GM08714 (cell line): ENCODE measurements at regions not wholly inside any gene's neighbourhood (a gene's known extent, or its start where the extent isn't known, plus 50 kb on each side); places are given as distances from the start of the nearest gene placed in this dataset.
"Not testable (repeated sequence)": the region's sequence is repeated elsewhere in the genome, so short reads cannot be mapped to it uniquely, and the experiment has no call there.

Source experiments
- H3K4me3 ChIP-seq: fragments of 200-500 bp; sonication (Bioruptor generic); 2 replicates; pipeline ENCODE4 v1.5.1; 2014; ENCODE audit warnings: mild to moderate bottlenecking, low read length, inconsistent platforms
- ZNF274 ChIP-seq: IDR thresholded peaks from 2 replicates; pipeline ENCODE4 v1.6.1; 2012; ENCODE audit warnings: mild to moderate bottlenecking, low read depth, low read length

DNA sequence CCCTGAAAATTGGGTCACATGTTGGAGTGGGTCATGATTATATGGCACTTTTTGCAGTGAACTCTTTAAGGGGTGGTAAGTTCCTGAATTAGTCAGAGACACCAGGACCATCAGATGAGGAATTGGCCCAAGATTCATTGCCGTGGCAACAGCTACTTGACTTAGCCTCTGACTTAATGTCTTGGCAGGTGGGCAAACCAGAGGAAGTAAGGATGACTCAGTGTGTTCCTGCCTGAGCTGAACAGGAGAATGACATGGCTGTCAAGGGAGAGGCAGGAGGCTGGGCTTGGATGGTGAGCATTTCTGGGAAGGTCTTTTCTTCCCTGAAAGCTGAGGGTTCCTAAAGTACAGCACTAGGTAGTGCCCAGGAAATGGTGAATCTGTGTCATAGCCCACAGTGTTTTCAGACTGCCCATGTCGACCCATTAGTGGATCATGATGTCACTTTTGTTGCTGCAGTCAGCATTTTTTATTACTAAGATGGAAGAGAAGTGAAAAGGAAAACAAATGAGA lies 170.1 kb upstream of the PWP1 start:
- TF ChIP-seq ZNF274, result no peak

DNA sequence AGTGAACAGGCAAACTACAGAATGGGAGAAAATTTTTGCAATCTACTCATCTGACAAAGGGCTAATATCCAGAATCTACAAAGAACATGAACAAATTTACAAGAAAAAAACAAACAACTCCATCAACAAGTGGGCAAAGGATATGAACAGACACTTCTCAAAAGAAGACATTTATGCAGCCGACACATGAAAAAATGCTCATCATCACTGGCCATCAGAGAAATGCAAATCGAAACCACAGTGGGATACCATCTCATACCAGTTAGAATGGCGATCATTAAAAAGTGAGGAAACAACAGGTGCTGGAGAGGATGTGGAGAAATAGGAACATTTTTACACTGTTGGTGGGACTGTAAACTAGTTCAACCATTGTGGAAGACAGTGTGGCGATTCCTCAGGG lies 167.8 kb upstream of the PWP1 start:
- H3K4me3 ChIP-seq, result not testable (repeated sequence)

More for the DNA sequence above, 170.1 kb upstream of the PWP1 start:
- no peak overlapping the region for H3K4me3 ChIP-seq

DNA sequence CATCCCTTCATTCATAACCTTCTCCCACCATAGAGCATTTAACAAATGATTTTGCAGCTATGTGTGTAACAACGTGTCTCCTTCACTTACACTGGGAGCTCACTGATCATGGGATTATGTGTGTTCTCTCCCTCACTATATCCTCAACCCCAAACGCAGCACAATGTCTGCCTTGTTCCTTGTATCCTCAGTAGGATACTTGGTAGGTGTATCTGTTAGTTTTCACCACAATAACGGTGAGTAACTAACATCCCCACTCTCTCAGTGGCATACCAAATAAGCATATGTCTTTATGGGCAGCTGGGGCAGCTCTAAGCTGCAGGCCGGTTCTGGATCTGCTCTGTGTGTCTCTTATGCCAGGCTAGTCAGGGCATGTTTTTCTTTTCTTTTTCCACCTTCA lies 166.7 kb upstream of the PWP1 start:
- TF ChIP-seq ZNF274, result no peak

DNA sequence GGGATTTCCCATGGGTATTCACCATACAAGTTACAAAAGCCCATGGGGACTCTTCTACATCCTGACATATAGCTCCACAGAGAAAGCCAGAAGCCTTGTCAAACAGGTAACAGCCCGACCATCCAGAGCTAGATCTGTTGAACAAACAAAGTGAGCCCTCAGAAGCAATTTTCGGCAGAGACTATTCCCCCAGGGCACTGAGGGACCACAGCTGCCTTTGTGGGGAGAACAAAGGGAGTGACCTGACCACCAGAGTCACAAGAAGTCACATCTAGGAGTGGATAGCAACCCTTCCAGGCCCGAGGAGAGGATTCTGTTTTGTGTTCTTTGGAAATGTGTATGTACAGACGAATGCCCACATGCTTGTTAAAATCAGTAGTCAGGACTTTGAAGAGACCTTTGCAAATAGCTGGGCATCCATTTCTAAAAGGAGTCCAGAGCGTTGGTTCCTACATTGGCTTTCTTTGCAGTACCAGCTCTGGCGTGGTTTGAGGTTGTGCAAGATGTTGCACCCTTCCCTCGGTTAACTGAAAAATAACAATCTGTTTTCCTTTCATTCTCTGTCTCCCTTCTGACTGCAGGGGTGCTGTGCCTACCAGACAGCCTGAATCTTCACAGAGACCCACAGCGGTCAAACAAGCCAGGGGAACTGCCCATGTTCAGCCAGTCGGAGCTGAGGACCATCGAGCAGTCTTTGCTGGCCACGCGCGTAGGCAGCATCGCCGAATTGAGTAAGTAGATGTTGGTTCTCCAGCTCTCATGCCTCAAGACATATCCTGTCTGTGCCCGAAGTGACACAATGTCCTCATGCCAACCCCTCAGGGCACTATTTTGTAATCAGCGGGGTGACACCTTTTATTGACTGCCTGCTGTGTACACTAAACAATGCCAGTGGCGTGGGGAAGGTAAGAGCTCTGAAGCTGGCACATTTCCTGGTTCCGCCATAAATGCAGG lies 165.4 kb upstream of the PWP1 start:
- no peak for TF ChIP-seq ZNF274
- no peak overlapping the region for H3K4me3 ChIP-seq

More for the DNA sequence above, 166.7 kb upstream of the PWP1 start:
- no peak overlapping the region for H3K4me3 ChIP-seq

DNA sequence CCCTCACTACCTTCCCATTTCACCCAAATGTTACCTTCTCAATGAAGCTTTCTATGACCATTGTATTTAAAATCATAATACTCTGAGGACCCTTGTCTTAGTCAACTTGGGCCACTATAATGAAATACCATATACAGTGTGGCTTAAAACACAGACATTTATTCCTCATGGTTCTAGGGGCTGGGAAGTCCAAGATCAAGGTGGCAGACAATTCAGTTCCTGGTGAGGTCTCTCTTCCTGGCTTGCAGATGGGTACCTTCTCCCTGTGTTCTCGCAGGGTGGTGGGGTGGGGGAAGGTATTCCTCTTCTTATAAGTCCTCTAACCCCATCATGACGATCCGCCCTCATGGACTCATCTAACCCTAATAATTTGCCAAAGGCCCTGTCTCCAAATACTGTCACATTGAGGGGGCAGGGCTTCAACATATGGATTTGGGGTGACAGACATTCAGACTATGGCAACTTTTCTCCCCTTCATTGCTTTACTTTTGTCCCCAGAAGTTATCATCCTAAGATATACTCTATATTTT lies 163.7 kb upstream of the PWP1 start:
- TF ChIP-seq ZNF274, result no peak
- no peak overlapping the region for H3K4me3 ChIP-seq

DNA sequence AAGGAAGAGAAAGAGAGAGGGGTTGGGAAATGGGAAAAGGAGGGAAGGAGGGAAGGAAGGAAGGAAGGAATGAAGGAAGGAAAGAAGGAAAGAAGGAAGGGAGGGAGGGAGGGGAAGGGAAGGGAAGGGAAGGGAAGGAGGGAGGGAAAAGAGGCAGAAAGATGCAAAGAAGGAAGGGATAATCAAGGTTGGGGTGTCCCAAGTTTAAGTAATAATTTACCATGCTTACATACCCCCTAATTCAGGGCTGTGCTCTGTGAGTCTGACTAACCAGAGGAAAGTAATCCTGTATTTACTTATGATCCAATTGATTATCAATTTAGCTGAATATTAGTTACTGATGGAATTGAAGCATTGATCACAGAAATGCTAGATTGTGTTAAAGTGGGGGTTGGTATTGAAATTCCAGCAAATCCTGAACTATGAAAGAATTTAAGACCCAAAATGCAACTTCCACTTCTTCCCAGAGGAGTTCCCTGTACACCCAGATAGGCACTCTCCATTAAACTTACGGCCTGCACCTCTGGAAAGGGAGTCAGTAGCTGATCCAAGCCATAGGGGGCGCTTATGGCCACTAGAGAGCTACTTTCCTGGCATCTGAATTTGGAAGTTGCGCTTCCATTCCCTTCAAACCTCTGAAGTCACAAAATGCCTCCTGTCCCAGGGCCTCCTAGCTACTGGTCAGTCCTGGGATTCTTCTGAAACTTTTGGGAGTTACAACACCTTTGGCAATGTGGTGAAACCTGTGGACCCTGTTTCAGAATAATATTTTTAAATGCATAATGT lies 162.7 kb upstream of the PWP1 start:
- no peak overlapping the region for H3K4me3 ChIP-seq
- no peak for TF ChIP-seq ZNF274

DNA sequence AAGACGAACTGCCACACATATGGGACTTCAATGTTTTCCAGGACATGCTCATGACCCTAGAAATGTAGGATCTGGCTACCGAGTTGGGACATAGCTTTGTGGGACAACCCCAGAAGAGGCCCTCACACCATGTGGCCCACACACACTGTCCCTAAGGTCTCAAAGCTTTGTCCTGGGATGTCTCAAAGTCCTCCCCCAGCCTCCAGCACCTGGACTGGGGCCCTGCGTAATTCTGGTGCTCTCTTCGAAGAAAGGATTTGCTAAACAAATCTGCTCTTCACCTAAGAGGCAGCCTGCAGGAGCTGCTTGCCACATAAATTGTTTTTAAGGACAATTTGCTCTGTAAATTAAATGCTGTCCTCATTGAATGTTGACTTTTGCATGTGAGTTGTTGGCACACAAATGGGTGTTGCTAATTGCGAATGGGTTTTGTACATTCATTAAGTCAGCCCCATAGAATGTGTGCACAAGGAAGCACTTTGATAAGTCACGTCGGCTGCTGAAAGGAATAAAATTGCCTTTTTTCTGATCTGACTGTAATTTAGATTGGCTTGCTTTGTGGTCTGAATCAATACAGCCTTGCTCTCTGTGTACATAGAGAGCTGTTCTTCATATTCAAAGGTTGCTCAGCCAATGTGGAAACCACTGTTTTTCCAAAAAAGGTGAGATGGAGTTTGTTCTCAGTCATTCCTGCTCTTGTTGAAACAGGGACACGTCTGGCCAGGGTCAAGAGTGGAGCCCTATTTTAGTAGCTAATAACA lies 161.6 kb upstream of the PWP1 start:
- no peak overlapping the region for H3K4me3 ChIP-seq
- no peak for TF ChIP-seq ZNF274

DNA sequence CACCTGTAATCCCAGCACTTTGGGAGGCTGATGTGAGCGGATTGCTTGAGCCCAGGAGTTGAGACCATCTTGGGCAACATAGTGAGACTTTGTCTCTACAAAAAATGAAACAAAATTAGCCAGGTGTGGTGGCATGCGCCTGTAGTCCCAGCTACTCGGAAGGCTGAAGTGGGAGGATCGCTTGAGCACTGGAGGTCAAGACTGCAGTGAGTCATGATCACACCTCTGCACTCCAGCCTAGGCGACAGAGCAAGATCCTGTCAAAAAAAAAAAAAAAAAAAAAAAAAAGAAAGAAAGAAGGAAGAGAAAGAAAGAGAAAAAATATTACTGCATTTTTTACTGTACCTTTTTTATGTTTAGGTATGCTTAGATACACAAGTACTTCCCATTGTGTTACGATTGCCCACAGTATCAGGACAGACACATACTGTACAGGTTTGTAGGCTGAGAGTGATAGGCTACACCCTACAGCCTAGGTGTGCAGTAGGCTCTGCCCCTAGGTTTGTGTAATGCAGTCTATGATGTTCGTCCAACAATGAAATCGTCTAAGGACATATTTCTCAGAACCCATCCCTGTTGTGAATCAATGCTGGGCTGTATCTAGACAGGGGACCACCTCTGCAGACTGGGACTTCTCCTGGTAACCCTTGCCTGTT lies 160.4 kb upstream of the PWP1 start:
- no peak overlapping the region for H3K4me3 ChIP-seq
- TF ChIP-seq ZNF274, result no peak

DNA sequence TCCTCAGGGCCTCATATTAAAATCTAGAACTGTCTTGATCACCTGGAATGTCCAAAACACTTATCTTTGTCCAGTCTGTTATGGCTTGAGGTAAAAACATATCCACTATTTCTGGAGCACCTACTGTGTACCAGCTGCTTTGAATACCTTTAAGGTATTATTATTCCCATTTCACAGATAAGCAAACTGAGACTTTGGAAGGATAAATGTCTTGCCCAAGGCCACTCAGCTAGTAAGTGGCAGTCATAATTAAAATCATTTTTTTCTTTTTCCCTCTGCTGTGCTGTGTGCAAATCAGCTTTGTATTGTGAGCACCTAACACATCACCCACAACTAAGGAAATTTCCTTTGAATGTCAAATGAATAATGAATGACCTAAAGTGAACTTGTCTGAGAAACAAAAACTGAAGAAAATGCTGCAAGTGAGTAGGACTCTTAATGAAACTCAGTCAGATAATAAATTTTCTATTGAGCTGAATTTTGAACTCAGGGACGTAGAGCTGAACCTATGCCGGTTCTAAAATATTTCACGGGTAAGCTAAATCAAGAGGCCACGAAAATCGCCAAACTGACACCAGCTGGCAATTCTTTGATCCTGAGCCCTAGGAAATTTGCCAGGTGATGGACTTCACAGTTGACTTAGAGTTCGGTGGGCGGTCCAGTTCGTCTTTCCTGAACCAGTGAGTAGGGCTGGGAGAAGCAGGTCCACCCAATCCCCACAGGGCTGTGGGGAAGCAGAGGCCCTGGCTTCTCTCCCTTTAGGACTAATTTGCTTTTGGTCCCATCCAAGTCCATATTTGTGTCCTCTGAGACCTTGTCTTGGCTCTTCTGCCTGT lies 159.7 kb upstream of the PWP1 start:
- no peak for TF ChIP-seq ZNF274
- no peak overlapping the region for H3K4me3 ChIP-seq

DNA sequence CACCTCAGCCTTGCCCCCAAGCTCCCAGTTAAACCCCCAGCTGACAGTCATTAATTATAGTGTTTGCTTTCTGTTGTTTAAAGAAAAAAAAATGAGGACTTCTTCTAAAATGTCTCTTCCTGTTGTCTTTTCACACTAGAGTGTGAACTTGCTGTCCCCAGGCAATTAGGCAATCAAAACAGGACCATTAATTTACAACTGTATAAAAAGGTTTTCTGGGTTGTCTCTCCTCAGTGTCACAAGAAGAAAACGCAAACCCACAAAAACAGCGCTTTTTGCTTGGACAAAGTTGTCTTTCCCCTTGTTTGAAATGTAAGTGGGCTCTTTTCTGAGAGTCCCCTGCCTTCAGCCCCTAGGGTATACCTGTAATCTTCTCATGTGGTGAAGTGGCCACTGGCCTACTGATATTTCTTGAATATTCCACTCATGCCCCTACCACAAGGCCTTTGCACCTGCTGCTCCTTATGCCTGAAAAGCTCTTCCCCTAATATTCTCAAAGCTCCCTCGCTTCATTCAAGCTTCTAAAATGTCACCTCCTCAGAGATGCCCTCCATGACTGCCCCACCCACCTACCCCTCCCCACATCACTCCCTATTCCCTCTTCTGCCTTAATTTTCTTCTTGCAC lies 158.9 kb upstream of the PWP1 start:
- H3K4me3 ChIP-seq, result no peak overlapping the region
- TF ChIP-seq ZNF274, result no peak

DNA sequence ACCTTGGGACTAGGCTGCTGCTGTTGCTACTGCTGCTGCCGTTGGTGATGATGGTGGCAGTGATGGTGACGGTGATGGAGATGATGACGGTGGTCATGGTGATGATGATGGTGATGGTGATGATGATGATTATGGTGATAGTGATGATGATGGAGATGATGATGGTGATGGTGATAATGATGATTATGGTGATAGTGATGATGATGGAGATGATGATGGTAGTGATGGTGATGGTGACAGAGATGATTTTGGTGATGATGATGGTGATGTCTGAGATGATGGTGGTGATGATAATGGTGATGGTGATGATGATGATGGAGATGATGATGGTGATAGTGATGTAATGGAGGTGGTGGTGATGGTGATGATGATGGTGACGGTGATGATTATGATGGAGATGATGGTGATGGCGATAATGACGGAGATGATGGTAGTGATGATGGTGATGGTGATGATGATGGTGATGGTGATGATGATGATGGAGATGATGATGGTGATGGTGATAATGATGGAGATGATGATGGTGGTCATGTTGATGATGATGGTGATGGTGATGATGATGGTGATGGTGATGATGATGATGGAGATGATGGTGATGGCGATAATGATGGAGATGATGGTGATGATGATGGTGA lies 156.8 kb upstream of the PWP1 start:
- no peak overlapping the region for H3K4me3 ChIP-seq
- no peak for TF ChIP-seq ZNF274

DNA sequence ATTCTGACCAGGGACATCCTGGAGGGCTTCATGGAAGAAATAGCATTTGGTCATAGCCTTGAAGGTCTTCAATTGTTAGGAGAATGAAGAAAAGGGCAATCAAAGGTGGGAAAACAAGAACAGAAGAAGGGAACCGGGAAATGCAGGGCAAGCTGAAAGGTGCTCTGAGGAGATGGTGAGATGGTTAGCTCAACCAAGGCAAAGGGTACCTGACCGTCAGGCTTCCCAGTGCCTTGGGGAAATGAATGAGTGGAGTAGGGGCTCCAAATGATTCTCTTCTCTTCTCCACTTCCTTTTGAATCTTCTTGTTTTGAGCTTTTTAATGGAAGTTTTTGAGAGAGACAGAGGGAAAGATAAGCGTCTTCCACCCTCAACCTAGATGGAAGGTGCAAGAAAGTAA lies 155.6 kb upstream of the PWP1 start:
- no peak for TF ChIP-seq ZNF274

More for the DNA sequence above, 155.6 kb upstream of the PWP1 start:
- H3K4me3 ChIP-seq, result no peak overlapping the region
